AG10803 (cell line): ENCODE measurements at regions not wholly inside any gene's neighbourhood (a gene's known extent, or its start where the extent isn't known, plus 50 kb on each side); places are given as distances from the start of the nearest gene placed in this dataset.
"Not testable (repeated sequence)": the region's sequence is repeated elsewhere in the genome, so short reads cannot be mapped to it uniquely, and the experiment has no call there.

Source experiments
- DNase-seq: peaks from one replicate; pipeline ENCODE4 v3.0.0; 2010; ENCODE audit warnings: low read depth
- H3K4me3 ChIP-seq: 2 replicates; pipeline ENCODE4 v1.5.1; 2011; ENCODE audit warnings: mild to moderate bottlenecking, low read length, control low read depth
- CTCF ChIP-seq: conservative IDR thresholded peaks from 2 replicates; pipeline ENCODE4 v1.5.1; 2011; ENCODE audit warnings: mild to moderate bottlenecking, low read length, control low read depth, inconsistent platforms

GRCh38 chr6:128710315-128710714, 172.6 kb upstream of the LAMA2 start:
- no peak for TF ChIP-seq CTCF
- no peak overlapping the region for H3K4me3 ChIP-seq
- peak; percentile 44 for DNase-seq

- H3K4me3 ChIP-seq = no peak overlapping the region
- no peak for DNase-seq
- TF ChIP-seq CTCF = no peak
Measured at GRCh38 chr6:128704601-128705000, 178.3 kb upstream of the LAMA2 start.

GRCh38 chr6:128703794-128704193, 179.1 kb upstream of the LAMA2 start:
- not testable (repeated sequence) for H3K4me3 ChIP-seq, DNase-seq

- peak; percentile 39 for DNase-seq
- TF ChIP-seq CTCF = no peak
- H3K4me3 ChIP-seq = no peak overlapping the region
Measured at GRCh38 chr6:128696691-128697689, 176.6 kb upstream of the PTPRK start.

- no peak overlapping the region for H3K4me3 ChIP-seq
- no peak for DNase-seq
- no peak for TF ChIP-seq CTCF
Measured at GRCh38 chr6:128694303-128695009, 174.1 kb upstream of the PTPRK start.

- DNase-seq = no peak
- TF ChIP-seq CTCF = no peak
- no peak overlapping the region for H3K4me3 ChIP-seq
Measured at GRCh38 chr6:128690063-128690462, 169.7 kb upstream of the PTPRK start.

GRCh38 chr6:128686084-128686483, 165.7 kb upstream of the PTPRK start:
- no peak for TF ChIP-seq CTCF
- H3K4me3 ChIP-seq = no peak overlapping the region
- no peak for DNase-seq
